ENCODE measurements at regions not wholly inside any gene's neighbourhood (a gene's known extent, or its start where the extent isn't known, plus 50 kb on each side); places are given as distances from the start of the nearest gene placed in this dataset.

DNA sequence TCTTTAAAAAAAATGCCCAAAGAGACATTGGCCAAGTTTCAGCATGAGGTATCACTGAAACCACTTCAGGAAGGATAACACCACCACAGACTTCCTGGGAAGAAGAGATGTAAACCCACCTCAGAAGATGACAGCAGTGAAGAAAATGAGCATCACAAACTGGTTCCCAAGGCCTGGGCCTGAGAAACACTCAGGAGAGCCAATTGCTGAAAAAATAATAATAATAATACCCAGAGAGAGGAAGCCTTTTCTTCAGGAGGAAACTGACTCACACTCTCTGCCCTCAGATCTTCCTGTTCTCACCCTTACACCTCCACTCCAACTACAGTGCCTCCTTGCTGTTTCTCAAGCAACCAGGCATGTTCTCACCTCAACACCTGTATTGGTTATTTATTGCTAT, 68.1 kb upstream of the MAFB start:
- Histone ChIP-seq H3K27ac (ENCODE audit: low read depth, low read length) (no peak overlapping the region), H3K4me1 (ENCODE audit: insufficient read depth, low read length) (no peaks in the 10 kb centered on the region), H4K20me1 (ENCODE audit: insufficient read depth, low read length) (no peaks in the 10 kb centered on the region), H3K4me3 (ENCODE audit: insufficient read depth, low read length) (no peak overlapping the region), H2AFZ (ENCODE audit: low read length) (no peak overlapping the region), H3K9me3 (ENCODE audit: low read depth, low read length) (no peaks in the 10 kb centered on the region), H3K79me2 (ENCODE audit: insufficient read depth, low read length) (no peaks in the 10 kb centered on the region), H3K4me2 (ENCODE audit: insufficient read depth, low read length) (no peak overlapping the region), H3K36me3 (ENCODE audit: insufficient read depth, low read length) (no peaks in the 10 kb centered on the region), H3K27me3 (ENCODE audit: insufficient read depth, low read length) (no peaks in the 10 kb centered on the region)
- TF ChIP-seq, protein P1, sequence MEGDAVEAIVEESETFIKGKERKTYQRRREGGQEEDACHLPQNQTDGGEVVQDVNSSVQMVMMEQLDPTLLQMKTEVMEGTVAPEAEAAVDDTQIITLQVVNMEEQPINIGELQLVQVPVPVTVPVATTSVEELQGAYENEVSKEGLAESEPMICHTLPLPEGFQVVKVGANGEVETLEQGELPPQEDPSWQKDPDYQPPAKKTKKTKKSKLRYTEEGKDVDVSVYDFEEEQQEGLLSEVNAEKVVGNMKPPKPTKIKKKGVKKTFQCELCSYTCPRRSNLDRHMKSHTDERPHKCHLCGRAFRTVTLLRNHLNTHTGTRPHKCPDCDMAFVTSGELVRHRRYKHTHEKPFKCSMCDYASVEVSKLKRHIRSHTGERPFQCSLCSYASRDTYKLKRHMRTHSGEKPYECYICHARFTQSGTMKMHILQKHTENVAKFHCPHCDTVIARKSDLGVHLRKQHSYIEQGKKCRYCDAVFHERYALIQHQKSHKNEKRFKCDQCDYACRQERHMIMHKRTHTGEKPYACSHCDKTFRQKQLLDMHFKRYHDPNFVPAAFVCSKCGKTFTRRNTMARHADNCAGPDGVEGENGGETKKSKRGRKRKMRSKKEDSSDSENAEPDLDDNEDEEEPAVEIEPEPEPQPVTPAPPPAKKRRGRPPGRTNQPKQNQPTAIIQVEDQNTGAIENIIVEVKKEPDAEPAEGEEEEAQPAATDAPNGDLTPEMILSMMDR (IDR thresholded peaks at IDR 0.05; ENCODE audit: extremely low read depth, low read depth, low read length), result no peak
- DNase-seq (ENCODE audit: insufficient read length, low spot score, missing footprints), result no peak

DNA sequence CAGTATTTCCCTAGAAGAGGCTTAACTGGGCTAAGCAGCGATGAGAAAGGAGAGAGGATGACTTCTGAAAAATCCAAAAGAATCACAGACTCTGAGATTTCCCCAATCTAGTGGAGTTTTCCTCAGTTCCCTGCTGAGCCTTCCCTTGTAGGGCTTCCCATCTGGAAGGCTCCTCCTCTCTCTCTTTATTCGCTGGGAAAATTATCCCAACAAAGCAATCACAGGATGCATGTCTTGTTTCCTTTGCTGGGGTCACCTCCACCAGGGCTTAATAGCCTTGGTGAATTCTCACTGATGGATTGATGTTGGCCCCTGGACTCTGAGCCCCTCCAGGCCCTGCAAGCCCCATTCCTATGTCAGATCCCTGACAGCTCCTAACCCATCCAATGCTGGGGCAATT, 69.8 kb upstream of the MAFB start:
- H2AFZ ChIP-seq (ENCODE audit: low read length), result no peak overlapping the region
- H3K27ac ChIP-seq (ENCODE audit: low read depth, low read length), result no peak overlapping the region
- H3K4me2 ChIP-seq (ENCODE audit: insufficient read depth, low read length), result no peak overlapping the region
- TF ChIP-seq, protein P1 (IDR thresholded peaks at IDR 0.05; ENCODE audit: extremely low read depth, low read depth, low read length), result no peak
- H3K27me3 ChIP-seq (ENCODE audit: insufficient read depth, low read length), result no peaks in the 10 kb centered on the region
- H3K4me3 ChIP-seq (ENCODE audit: insufficient read depth, low read length), result no peak overlapping the region
- H3K36me3 ChIP-seq (ENCODE audit: insufficient read depth, low read length), result no peaks in the 10 kb centered on the region
- DNase-seq (ENCODE audit: insufficient read length, low spot score, missing footprints), result no peak
- H3K9me3 ChIP-seq (ENCODE audit: low read depth, low read length), result no peaks in the 10 kb centered on the region
- no peaks in the 10 kb centered on the region for H3K79me2 ChIP-seq (ENCODE audit: insufficient read depth, low read length)
- no peaks in the 10 kb centered on the region for H4K20me1 ChIP-seq (ENCODE audit: insufficient read depth, low read length)
- H3K4me1 ChIP-seq (ENCODE audit: insufficient read depth, low read length), result no peaks in the 10 kb centered on the region

DNA sequence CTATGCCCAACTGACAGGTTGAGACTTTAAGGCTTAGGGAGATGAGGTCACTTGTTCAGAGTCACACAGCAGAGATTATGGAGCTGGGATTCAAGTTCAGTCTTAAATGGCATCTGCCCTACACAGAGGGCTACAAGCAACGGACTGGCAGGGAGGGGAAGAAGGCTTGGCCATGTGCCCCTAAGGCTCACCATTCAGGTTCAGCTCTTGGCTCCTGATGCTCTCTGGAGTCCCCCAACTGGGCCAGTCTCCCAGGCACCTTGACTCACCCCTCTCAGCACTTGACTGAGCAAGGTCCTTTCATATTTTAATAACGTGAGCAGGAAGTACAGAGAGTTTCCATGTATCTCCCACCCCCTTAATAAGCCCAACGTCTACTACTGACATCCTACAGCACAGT, 71.4 kb upstream of the MAFB start:
- Histone ChIP-seq H3K27ac (ENCODE audit: low read depth, low read length) (no peak overlapping the region), H2AFZ (ENCODE audit: low read length) (no peak overlapping the region), H3K79me2 (ENCODE audit: insufficient read depth, low read length) (no peaks in the 10 kb centered on the region), H3K4me1 (ENCODE audit: insufficient read depth, low read length) (no peaks in the 10 kb centered on the region), H3K36me3 (ENCODE audit: insufficient read depth, low read length) (no peaks in the 10 kb centered on the region), H4K20me1 (ENCODE audit: insufficient read depth, low read length) (no peaks in the 10 kb centered on the region), H3K4me2 (ENCODE audit: insufficient read depth, low read length) (no peak overlapping the region), H3K4me3 (ENCODE audit: insufficient read depth, low read length) (no peak overlapping the region), H3K9me3 (ENCODE audit: low read depth, low read length) (no peaks in the 10 kb centered on the region), H3K27me3 (ENCODE audit: insufficient read depth, low read length) (no peaks in the 10 kb centered on the region)
- TF ChIP-seq, protein P1 (IDR thresholded peaks at IDR 0.05; ENCODE audit: extremely low read depth, low read depth, low read length), result no peak
- no peak for DNase-seq (ENCODE audit: insufficient read length, low spot score, missing footprints)

DNA sequence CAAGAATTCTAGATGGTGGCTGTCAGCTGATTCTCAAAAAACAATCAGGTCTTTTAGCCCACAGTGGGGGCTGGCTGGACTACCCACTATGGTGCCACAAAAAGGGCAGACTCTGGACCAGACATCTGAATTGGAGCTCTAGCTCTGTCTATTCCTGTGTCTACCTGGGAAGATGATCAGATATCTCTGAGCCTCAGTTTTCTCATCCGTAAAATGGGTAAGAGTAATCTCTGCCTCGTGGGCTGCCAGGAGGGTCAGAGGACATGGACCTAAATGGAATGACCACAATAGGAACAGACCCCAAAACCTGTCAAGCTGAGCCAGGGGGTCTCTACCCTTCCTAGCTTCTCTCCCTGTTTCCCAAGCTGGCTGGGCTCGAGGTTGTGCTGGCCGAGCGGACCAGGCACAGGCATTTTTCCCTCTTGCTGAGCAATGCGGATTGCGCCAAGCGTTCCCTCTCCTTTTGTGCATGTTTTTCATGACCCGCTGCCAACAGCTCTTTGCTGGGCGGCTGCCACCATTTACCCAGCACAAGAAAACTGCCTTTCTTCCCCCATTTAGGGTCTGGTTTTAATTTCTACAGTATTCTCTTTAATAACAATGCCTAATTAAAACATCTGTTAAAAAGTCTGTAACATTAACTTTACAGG, 74.7 kb upstream of the MAFB start:
- Histone ChIP-seq H3K4me1 (ENCODE audit: insufficient read depth, low read length) (no peaks in the 10 kb centered on the region), H4K20me1 (ENCODE audit: insufficient read depth, low read length) (no peaks in the 10 kb centered on the region), H3K79me2 (ENCODE audit: insufficient read depth, low read length) (no peaks in the 10 kb centered on the region), H3K27me3 (ENCODE audit: insufficient read depth, low read length) (no peaks in the 10 kb centered on the region), H3K4me3 (ENCODE audit: insufficient read depth, low read length) (no peak overlapping the region), H3K36me3 (ENCODE audit: insufficient read depth, low read length) (no peaks in the 10 kb centered on the region), H3K9me3 (ENCODE audit: low read depth, low read length) (no peaks in the 10 kb centered on the region), H3K4me2 (ENCODE audit: insufficient read depth, low read length) (no peak overlapping the region), H2AFZ (ENCODE audit: low read length) (no peak overlapping the region), H3K27ac (ENCODE audit: low read depth, low read length) (no peak overlapping the region)
- TF ChIP-seq, protein P1 (IDR thresholded peaks at IDR 0.05; ENCODE audit: extremely low read depth, low read depth, low read length), result no peak
- no peak for DNase-seq (ENCODE audit: insufficient read length, low spot score, missing footprints)

All from osteoblast (primary cell).